IPS-18a (cell line): ENCODE measurements at regions not wholly inside any gene's neighbourhood (a gene's known extent, or its start where the extent isn't known, plus 50 kb on each side); places are given as distances from the start of the nearest gene placed in this dataset.

Experiments
- H3K27ac ChIP-seq: one replicate; pipeline ENCODE4 v1.5.1; 2013; ENCODE audit warnings: low read length
- H3K27me3 ChIP-seq: one replicate; pipeline ENCODE4 v1.6.1; 2013; ENCODE audit warnings: mild to moderate bottlenecking, low read length; ENCODE audit not compliant: control insufficient read depth, insufficient read depth
- H3K36me3 ChIP-seq: one replicate; pipeline ENCODE4 v1.6.1; 2013; ENCODE audit warnings: low read depth, low read length; ENCODE audit not compliant: control insufficient read depth
- H3K4me1 ChIP-seq: one replicate; pipeline ENCODE4 v1.6.1; 2013; ENCODE audit warnings: low read depth, low read length; ENCODE audit not compliant: control insufficient read depth
- H3K4me3 ChIP-seq: one replicate; pipeline ENCODE4 v1.5.1; 2013; ENCODE audit warnings: low read length
- H3K9ac ChIP-seq: one replicate; pipeline ENCODE4 v1.6.1; 2013; ENCODE audit warnings: mild to moderate bottlenecking, low read length, moderate library complexity
- H3K9me3 ChIP-seq: one replicate; pipeline ENCODE4 v1.6.1; 2013; ENCODE audit warnings: low read depth, low read length; ENCODE audit not compliant: control insufficient read depth

DNA sequence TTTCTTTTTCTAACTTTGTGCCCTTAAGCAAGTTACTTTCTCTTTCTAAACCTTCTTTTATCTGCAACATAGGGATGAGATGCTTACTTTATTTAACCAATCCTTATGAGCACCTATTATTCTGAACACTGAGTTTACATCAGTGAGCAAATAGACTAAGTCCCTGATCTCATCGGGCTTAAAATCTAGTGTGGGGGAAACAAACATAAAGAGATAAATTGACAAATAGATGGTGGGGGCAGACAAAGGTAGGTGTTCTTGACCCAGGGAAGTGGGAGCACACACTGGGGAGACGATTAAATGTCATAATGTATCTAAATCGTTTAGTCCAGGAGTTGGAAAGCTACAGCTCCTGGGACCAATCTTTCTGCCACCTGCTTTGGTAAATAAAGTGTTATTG lies 129.6 kb downstream of the TFAP2C start:
- Histone ChIP-seq H3K27me3 (no peaks in the 10 kb centered on the region), H3K9ac (no peak overlapping the region), H3K4me3 (no peak overlapping the region), H3K36me3 (no peaks in the 10 kb centered on the region), H3K4me1 (no peaks in the 10 kb centered on the region), H3K27ac (no peak overlapping the region), H3K9me3 (no peaks in the 10 kb centered on the region)

- no peaks in the 10 kb centered on the region for H3K27me3 ChIP-seq
- no peak overlapping the region for H3K27ac ChIP-seq
- H3K4me3 ChIP-seq: no peak overlapping the region
These were observed 130.7 kb downstream of the TFAP2C start for GRCh38 chr20:56759741-56760278.

DNA sequence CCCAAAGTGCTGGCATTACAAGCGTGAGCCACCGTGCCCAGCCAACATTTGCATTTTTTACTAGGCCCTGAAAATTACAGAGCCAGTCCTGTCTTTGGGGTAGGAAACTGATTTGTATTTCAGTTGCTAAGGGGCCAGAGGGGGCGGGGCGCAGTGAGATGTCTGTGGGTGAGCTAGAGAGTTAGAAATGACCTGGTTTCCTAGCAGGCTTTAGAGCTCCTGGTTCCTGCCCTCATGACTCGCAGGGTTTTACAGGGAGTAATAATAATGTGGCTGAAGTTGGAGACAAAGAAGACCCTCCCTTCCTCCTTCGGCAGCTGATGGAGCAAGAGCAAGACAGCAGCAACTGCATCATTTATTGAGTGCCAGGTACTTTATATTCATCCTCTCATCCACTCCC lies 131.5 kb downstream of the TFAP2C start:
- Histone ChIP-seq H3K4me1 (no peaks in the 10 kb centered on the region), H3K4me3 (no peak overlapping the region), H3K9ac (no peak overlapping the region), H3K27ac (no peak overlapping the region), H3K36me3 (no peaks in the 10 kb centered on the region), H3K27me3 (no peaks in the 10 kb centered on the region), H3K9me3 (no peaks in the 10 kb centered on the region)

More at GRCh38 chr20:56759741-56760278, 130.7 kb downstream of the TFAP2C start:
- H3K9ac ChIP-seq: no peak overlapping the region
- no peaks in the 10 kb centered on the region for H3K36me3 ChIP-seq
- H3K9me3 ChIP-seq: no peaks in the 10 kb centered on the region
- no peaks in the 10 kb centered on the region for H3K4me1 ChIP-seq

GRCh38 chr20:56761393-56761792 lies 132.3 kb downstream of the TFAP2C start:
- Histone ChIP-seq H3K4me3 (no peak overlapping the region), H3K36me3 (no peaks in the 10 kb centered on the region), H3K4me1 (no peaks in the 10 kb centered on the region), H3K9ac (no peak overlapping the region), H3K27me3 (no peaks in the 10 kb centered on the region), H3K9me3 (no peaks in the 10 kb centered on the region), H3K27ac (no peak overlapping the region)

DNA sequence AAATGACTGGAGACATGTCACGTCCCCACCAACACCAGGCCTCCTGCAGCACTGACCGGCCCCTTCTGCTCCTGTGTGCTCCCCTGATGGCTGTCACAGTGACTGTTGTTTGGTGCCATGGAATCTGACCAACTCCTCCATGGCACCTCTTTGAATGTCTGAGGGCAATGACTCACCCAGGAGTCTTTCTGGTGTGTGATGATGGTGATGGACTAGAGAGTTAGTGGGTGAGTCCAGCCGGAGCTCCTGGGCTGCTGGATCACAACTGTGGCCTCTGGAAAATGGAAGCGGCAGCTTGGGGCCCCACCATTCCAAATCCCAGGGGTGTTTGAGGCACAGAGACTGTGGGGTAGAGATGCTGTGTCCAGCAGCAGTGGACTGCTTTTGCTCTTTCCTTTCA lies 133.3 kb downstream of the TFAP2C start:
- Histone ChIP-seq H3K4me3 (no peak overlapping the region), H3K4me1 (no peaks in the 10 kb centered on the region), H3K27me3 (no peaks in the 10 kb centered on the region), H3K9ac (no peak overlapping the region), H3K9me3 (no peaks in the 10 kb centered on the region), H3K36me3 (no peaks in the 10 kb centered on the region), H3K27ac (no peak overlapping the region)

- Histone ChIP-seq H3K4me1 (no peaks in the 10 kb centered on the region), H3K27me3 (no peaks in the 10 kb centered on the region), H3K9ac (no peak overlapping the region), H3K4me3 (no peak overlapping the region), H3K36me3 (no peaks in the 10 kb centered on the region), H3K9me3 (no peaks in the 10 kb centered on the region), H3K27ac (no peak overlapping the region)
These were observed 133.7 kb downstream of the TFAP2C start for GRCh38 chr20:56762829-56763228.

DNA sequence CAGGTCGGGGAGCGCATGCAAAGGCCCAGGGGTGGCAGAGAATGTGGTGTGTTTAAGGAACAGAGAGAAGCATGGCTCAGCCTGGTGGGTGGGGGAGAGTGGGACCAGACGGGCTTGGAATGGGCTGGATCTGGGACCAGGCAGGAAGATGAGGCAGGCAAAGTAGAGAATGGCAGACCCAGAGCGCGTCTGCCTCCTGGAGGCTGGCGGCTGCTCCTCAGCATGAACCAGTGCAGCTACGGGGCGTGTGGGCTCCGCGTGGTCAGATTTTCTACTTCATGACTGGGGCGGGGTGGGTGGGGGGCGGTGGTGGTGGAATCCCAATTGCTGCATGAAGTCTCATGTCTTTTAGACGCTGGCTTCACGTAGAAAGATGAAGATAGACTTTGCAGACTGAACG lies 135.6 kb downstream of the TFAP2C start:
- Histone ChIP-seq H3K27ac (no peak overlapping the region), H3K27me3 (no peaks in the 10 kb centered on the region)

DNA sequence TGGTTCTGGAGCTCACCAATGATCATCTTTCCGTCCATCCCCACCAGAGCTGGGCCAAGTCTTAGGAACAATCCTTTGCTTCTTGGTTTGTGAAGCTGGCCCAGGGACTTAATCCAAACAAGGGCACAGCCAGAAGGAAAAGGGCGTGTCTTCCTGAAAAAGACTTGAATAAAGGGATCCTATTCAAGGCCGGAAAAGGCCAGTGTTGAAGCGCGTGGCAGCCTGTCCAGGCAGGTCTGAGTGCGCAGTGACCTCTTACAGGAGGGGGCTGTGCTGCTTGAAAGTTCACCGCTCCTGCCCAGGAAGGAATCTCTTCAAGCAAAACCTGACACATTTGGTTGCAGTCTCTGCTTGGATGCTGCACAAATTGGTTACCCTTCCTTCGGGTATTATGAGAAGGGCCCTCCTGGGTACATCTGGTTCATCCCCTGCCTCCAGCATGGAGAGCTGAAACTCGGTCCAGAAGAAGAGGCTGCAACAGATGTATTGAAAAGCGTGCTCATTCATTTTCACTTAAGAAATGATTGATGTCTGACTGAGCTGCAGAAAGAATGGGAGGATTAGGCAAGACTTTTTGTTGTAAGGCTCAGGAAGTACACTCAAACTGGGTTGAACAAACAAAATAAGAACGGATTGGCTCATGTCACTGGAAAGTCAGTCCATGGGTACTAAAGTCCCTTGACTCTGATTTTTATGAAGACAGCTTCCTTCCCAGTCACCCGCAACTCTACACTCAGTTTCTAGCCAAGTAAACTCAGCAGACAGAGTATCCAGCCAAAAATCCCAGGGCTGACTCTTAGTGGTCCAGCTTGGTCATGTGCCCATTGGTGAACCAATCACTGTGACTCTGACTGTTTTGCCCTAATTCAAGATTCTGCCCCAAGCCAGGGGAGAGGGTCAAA lies 136.3 kb downstream of the TFAP2C start:
- H3K9ac ChIP-seq: no peak overlapping the region
- H3K9me3 ChIP-seq: no peaks in the 10 kb centered on the region
- no peaks in the 10 kb centered on the region for H3K27me3 ChIP-seq
- no peaks in the 10 kb centered on the region for H3K4me1 ChIP-seq
- no peak overlapping the region for H3K4me3 ChIP-seq
- no peak overlapping the region for H3K27ac ChIP-seq
- H3K36me3 ChIP-seq: no peaks in the 10 kb centered on the region

More for the DNA sequence above, 135.6 kb downstream of the TFAP2C start:
- no peaks in the 10 kb centered on the region for H3K4me1 ChIP-seq
- no peak overlapping the region for H3K4me3 ChIP-seq
- H3K9me3 ChIP-seq: no peaks in the 10 kb centered on the region
- H3K36me3 ChIP-seq: no peaks in the 10 kb centered on the region
- no peak overlapping the region for H3K9ac ChIP-seq

GRCh38 chr20:56766528-56766927 lies 137.4 kb downstream of the TFAP2C start:
- H3K27me3 ChIP-seq: no peaks in the 10 kb centered on the region
- no peaks in the 10 kb centered on the region for H3K4me1 ChIP-seq
- no peaks in the 10 kb centered on the region for H3K36me3 ChIP-seq
- no peak overlapping the region for H3K27ac ChIP-seq
- no peaks in the 10 kb centered on the region for H3K9me3 ChIP-seq
- no peak overlapping the region for H3K4me3 ChIP-seq
- no peak overlapping the region for H3K9ac ChIP-seq

DNA sequence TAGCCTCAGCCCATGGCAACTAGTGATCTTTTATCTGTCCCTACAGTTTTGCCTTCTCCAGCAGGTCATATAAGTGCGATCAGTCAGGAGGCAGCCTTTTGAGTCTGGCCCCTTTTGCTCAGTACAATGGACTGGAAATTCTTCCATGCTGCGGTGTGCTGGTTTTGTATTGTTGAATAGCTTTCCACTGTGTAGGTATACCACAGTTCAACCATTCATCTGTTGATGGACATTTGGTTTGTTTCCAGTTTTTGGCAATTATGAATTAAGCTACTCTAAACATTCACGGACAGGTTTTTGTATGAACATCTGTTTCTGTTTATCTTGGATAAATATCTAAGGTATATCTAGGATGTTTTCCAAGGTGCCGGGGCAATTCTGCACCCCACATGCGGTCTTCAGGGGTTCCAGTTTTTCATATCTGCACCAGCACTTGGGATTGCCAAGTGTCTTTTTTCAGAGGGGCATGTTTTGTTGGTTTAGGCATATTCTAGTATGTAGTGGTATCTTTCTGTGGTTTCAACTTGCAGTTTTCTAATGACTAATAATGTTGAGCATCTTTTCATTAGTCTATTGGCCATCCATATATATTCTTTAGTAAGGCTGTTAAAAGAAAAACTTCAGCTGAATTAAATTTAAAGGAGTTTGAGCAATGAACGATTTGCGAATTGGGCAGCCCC lies 141.0 kb downstream of the TFAP2C start:
- Histone ChIP-seq H3K36me3 (no peaks in the 10 kb centered on the region), H3K27me3 (no peaks in the 10 kb centered on the region), H3K4me1 (no peaks in the 10 kb centered on the region), H3K27ac (no peak overlapping the region), H3K9ac (no peak overlapping the region), H3K9me3 (no peaks in the 10 kb centered on the region), H3K4me3 (no peak overlapping the region)

- Histone ChIP-seq H3K27ac (no peak overlapping the region), H3K4me1 (no peaks in the 10 kb centered on the region), H3K9ac (no peak overlapping the region), H3K27me3 (no peaks in the 10 kb centered on the region), H3K36me3 (no peaks in the 10 kb centered on the region), H3K4me3 (no peak overlapping the region), H3K9me3 (no peaks in the 10 kb centered on the region)
These were observed 144.6 kb downstream of the TFAP2C start for GRCh38 chr20:56773749-56774148.
